CD4-positive, alpha-beta T cell treated with Interleukin-6 at 100 ng/mL for 8 hours (primary cell): ENCODE measurements at regions not wholly inside any gene's neighbourhood (a gene's known extent, or its start where the extent isn't known, plus 50 kb on each side); places are given as distances from the start of the nearest gene placed in this dataset.

Experiments
- DNase-seq: peaks from one replicate; pipeline ENCODE4 v3.0.0-alpha.2; 2020; ENCODE audit warnings: mixed read lengths, low spot score

DNA sequence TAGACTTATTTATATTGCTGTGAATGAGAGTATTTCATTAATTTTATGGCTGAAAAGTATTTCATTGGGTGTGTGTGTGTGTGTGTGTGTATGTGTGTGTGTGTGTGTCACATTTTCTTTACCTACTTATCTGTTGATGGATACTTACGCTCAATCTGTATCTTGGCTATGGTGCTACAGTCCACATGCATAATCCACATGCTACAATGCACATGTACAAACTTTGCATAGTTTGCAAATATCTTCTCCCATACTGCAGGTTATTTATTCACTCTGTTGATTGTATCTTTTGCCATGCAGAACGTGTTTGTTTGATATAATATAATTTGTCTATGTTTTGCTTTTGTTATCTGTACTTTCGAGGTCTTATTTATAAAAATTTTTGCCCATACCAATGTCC, 167.8 kb downstream of the RAB28 start:
- DNase-seq = no peak

DNA sequence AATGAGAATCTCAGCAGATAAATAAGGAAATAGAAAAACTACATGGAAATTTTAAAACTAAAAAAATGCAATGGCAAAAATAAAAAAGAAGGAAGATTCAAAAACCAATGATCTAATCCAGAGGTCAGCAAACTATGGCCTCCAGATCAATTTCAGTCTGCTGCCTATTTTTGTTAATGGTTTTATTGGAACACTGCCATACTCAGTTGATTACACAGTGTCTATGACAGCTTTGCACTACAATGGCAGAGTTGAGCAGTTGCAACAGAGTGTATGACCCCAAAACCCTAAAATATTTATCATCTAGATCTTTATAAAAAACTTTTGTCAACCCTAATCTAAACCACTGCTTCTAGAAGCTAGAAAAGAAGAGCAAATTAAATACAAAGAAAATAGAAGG, 170.3 kb downstream of the RAB28 start:
- DNase-seq = no peak

DNA sequence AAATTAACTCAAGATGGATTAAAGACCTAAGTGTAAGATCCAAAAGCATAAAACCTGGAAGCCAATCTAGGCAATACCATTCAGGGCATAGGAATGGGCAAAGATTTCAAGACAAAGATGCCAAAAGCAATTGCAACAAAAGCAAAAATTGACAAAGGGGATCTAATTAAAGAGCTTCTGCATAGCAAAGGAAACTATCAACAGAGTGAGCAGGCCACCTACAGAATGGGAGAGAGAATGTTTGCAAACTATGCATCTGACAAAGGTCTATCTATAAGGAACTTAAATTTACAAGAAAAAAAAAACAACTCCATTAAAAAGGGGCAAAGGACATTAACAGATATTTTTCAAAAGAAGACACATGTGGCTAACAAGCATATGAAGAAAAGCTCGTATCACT, 171.9 kb downstream of the RAB28 start:
- DNase-seq = no peak

DNA sequence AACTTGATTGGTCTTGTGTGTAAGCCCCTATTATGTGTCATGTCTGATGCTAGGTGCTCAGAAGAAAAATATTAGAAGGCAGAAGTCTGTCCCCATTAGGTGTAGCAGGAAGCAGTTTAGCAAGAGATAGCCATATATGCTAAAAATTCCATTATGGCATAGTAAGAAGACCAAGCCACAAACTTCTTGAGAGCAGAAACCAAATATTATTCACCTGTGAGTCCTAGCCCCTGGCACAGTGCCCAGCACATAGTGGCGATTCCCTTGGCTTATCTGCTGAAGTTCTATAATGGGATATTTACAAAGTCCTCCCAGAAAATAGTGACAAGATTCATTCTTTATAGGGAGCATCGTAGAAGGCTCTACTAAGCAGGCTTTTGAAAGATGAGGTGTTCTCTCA, 174.4 kb downstream of the RAB28 start:
- DNase-seq = no peak

DNA sequence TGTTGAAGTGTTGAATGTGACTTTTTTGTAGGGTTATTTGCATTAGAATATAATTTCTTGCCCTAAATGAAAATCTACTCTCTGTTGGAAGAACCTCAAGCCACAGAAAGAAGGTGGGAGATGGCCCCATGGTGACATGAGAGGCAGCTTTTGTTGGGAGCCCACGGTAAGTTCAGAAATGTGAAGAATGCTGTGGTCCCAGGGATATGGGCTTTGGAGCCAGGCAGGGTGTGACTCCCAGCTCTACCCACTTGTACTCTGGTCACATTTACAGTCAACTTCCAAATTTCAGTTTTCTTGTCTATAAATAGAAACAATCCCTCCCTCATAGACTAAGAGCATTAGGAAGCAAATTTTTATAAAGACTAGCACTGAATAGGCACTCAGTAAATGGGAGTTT, 177.8 kb downstream of the RAB28 start:
- DNase-seq = no peak

DNA sequence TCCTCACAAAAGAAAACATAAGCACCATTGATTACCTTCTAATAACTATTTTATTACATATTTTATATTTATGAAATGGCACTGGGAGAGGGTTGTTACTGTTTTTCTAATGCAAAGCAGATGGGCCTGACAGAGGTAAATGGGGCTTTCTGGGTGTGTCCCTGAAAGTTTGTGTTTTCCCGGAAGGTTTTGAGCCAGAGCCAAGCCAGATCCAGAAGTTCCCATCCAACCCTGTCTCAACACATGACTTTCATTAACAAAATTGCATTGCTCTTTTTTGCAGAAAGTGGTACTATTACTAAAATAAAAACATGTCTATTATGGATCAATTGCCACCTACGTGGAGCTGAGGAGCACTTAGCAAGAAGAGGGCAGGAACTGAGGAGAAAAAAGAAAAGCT, 181.3 kb downstream of the RAB28 start:
- DNase-seq = no peak

DNA sequence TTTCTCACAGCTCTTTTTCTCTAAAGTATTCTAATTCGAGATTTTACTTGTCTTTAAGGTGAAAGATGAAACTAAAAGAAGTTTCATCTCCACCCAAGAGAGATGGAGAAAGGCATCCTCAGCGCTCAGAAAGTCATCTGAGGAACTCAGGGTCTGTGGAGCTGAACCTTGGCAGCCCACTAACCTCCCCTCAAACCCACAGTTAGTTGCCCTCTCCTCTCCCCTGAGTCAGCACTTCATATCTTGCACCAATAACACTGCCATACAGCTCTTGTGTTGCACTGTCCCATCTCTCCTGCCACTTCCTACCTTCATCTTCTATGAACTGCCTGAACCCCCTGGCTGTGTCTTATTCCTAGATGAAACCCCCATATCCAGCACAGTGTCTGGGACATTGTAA, 184.8 kb downstream of the RAB28 start:
- no peak for DNase-seq

DNA sequence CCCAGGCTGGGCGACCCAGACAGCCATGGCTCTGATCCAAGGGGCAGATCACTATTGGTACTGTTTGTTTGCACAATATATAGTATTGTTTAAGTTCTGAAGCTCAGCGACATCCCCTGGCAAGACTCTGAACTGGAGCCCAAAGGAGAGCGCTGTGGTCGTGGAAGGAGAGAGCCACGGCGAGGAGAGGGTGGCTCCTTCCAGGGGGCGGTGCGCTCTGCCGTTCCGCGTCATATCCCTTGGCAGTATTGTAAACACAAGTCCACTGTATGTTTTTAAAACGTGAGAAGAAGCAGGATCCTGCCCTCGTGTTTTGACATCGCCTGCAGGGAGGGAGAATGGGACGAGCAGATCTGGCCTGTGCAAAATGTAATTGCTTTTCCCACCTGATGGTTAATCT, 185.5 kb downstream of the RAB28 start:
- DNase-seq = no peak

DNA sequence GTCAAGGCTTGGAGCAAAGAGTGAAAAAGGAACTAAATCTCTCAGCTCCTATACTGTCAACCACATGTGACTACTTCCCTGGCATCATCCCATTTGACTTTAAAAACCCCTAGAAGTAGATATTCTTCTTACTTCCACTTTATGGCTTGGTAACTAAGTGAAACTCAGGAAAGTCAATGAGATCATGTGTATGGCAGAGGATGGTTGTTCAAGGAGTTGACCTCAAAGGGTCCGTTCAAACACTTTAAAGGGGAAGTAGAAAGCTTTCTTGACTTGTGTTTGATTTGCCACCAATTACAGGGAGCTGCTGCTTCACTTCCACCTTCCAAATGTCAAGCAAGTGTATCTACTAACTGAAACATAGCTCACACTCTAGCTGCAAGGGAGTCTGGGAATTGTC, 187.2 kb downstream of the RAB28 start:
- DNase-seq = no peak

DNA sequence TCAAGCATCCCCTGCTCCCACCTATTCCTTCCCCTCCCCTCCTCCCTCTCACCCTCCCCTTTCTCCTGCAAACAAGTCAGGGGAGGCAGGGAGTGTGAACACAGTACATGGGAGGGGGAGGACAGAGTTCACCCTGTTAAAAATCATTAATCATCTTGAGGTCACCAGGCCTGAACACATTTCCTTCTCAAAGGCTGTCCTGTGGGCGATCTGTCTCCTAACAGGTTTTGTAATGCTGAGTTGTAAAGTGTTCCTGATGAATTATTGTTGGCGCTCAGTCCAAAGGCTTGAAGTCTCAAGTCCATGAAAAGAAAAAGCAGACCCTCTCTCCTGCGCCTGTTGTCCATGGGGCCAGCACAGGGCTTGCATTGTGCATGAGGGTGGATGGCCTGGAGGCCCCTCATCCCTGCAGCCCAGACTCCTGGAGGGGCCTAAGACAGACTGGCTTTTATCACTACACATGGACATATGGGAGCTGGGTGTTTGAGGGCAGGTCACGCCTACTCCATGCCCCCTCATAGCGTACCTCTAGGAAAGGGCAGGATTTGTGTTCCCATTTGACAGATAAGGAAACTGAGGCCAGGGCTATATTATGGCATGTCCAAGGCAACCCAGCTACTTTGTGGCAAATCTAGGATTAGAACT, 189.1 kb downstream of the RAB28 start:
- DNase-seq = no peak

DNA sequence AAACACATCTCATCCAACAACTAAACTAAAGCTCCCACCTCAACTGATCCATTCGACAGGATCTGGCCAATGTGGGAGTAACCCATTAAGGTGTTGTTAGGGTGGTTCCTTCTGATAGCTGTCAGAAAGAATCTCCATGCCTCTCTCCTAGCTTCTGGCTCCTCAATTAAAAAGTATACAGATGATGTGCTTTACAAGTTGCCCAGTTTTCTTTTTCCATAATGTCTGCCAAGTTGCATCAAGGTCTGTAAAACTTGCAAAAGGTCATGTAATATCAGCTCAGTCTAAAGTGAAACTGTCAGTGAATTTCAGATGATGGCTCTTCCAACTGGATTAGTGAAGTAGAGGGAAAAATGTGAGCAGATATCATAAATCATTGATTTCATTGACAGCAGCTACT, 191.8 kb downstream of the RAB28 start:
- DNase-seq = no peak

DNA sequence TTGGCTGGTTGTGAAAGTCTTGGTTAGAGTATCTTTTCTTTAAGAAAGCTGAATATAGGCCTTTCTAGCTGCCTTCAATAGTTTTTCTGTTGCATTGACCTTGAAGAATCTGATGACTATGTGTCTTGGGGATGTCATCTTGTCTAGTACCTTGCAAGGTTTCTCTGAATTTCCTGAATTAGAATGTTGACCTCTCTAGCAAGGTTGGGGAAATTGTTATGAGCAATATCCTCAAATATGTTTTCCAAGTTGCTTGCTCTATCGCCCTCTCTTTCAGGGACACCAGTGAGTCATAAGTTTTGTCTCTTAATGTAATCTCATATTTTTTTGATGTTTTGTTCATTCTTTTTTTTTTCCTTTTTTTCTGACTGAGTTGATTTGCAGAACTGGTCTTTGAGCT, 194.7 kb downstream of the RAB28 start:
- no peak for DNase-seq

DNA sequence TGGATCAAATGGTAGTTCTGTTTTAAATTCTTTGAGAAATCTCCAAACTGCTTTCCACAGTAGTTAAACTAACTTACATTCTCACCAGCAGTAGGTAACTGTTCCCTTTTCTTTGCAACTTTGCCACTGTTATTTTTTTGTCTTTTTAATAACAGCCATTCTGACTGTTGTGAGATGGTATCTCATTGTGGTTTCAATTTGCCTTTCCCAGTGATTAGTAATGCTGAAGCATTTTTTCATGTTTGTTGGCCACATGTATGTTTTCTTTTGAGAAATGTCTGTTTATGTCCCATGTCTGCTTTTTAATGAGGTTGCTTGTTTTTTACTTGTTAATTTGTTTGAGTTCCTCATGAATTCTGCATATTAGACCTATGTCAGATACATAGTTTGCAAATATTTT, 198.8 kb downstream of the RAB28 start:
- DNase-seq = no peak

DNA sequence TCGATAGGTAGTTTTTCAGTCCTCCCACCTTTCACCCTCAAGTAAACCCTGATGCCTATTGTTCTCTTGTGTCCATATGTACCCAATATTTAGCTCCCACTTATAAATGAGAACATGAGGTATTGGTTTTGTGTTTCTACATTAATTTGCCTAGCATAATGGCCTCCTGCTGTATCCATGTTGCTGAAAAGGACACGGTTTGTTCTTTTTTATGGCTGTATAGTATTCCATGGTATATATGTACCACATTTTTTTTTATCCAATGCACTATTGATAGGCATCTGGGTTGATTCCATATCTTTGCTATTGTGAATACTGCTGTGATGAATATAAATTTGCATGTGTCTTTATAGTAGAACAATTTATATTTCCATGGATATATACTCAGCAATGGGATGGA, 199.2 kb downstream of the RAB28 start:
- DNase-seq = no peak

DNA sequence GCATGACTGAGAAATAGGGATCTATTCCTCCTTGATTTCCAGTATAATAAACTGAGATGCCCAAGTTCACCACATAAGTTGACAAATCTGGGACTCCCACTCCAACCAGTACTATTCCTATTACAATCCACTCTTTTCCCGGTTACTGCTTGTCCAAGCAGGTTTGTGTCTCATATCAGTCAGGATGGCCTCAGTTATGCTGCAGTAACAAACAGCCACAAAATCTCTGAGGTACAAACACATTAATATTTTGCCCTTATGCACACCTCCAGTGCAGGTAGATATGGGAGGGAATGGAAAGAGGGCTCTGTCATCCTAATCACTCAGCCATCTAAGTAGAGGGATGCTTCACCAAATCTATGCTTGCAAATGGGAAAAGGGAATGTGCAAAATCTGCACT, 207.8 kb downstream of the RAB28 start:
- no peak for DNase-seq

DNA sequence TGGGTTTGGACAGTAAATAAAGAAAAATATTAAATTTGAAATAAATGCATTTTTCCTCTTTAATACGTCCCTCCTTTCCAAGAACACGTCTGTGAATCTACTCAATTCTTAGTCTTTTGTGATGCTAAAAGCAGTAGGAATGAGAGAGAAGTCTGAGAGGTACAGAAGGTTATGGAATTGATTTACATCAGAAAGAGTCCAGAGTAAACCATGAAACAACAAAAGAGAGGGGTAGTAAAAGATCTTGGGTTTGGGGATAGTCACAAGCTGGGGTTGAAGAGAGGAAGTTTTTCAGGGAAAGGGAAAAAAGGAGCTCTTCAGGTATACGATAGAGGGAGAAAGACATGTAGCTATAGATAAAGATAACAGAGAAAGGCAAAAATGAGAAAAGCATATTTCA, 215.4 kb downstream of the RAB28 start:
- no peak for DNase-seq

DNA sequence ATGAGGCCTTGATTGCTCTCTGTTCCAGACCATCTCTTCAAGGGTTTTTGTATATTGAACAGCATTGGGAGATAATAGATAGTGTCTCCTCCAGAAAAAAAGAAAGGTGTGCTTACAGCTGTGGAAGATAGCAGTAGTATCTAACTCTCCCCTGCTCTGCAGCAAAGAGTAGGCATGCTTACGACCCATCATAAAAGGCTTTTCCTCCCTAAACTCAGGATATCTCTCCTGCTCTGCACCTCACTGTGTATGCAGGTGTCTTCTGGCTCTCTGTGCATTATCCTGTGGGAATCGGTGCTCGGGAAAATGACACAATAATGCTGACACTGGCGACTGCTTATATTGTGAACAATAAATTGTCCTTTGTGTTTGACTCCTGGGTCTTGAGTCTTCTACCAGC, 216.0 kb downstream of the RAB28 start:
- DNase-seq = no peak

DNA sequence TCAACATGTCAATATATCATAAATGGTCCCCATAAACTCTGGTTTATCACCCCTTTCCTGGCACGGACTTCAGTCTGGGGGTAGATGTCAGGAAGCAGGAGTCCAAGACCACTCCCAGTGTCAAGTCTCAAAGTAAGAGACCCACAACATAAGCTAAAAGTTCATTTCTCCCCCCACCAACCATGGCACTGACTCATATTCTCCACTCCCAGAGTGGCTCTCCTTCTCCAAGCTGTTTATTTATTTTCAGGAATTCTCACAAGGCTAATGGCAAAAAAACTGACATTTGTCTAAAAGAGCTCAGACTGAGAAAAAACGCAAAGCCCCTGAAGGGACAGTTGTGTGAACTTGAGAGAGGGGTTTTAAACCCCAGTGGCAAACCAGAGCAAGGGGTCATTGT, 217.0 kb downstream of the RAB28 start:
- no peak for DNase-seq

DNA sequence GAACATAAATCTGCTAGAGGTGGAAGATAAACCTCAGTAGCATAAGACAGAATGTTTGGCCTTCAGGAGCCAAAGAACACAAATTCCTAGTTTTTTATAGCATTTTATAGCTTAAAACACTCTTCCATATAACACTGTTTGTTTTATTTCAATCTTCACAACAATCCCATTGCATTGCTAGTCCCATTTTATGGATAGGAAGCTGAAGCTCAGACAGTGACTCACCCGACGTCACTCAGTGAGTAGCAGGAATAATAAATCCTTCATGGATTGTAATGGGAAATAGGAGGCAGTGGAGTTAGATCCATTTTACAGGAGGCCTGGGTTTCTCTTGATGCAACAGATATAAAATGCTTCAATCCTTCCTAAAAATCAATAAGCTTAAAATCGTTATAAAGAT, 217.5 kb downstream of the RAB28 start:
- no peak for DNase-seq

DNA sequence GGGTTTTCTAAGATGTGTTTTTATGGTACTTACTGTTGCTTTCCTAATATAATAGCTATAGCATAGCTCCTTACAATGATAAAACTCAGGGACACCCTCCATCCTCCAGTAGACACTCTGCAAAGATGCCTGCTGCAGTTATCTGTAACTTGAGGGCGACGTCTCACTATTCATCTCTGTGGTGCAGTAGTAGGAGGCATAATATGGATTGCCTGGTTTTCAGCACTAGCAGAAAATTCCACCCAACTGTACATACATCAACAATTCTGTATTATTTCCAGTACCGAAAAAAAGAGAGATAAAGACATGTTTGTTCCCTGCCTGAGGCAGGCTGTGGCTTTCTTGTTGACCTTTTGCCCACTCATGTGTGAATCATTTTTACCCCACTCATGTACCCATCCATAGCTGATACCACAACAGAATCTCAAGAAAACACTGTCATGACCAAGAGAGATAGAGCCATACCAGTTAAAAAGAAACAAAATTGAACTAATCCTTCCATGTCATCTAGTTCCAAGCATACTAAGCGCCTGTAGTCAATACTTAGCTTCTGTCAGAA, 220.1 kb downstream of the RAB28 start:
- no peak for DNase-seq

DNA sequence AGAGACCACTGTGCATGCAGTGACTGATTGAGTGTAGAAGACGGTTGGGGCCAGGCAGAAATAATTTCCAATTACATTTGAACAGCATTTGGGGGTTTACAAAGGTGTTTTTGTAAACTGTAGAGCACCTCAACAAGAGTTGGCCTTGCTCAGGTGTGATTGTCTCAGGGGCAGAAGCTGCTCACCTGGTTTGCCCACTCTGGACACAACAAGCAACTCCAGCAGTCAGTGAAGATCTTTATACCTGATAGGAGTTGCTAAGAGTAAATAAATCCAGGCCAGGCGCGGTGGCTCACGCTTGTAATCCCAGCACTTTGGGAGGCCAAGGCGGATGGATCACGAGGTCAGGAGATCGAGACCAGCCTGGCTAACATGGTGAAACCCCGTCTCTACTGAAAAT, 221.3 kb downstream of the RAB28 start:
- DNase-seq = no peak

DNA sequence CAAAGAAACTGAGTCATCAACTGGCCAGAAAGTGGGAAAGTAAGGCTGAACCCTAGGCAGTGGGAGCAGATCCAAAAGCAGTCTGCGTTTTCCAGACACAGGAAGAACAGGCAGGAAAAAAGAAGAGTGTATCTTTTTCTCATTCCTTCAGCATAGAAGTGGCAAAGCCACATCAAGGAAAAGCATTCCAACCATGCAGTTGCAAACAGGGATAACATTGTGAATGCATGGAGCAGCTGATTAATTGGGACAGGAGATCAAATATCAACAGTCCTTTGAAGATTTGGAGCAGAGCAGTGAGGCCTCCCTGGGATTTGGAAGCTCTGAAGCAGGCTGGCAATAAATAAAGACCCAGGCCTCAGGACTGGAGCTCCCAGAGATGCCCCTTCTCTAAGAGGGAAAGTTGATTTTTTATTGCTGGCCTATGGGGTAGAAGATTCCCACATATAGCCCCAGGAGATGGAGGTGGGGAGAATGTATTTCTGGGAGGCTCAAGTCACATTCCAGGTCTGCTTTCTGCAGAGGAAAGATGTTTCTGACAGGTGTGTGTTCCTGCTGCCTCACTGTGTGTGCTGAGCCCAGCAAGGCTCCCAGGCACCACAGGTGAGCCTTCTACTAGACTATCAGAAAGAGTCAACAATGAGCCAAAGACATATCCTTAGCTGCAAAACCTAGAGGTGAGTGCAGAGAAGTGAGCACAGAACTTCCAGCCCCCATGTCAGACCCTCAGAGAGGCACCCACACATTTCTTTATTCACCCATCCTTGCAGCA, 222.5 kb downstream of the RAB28 start:
- no peak for DNase-seq

DNA sequence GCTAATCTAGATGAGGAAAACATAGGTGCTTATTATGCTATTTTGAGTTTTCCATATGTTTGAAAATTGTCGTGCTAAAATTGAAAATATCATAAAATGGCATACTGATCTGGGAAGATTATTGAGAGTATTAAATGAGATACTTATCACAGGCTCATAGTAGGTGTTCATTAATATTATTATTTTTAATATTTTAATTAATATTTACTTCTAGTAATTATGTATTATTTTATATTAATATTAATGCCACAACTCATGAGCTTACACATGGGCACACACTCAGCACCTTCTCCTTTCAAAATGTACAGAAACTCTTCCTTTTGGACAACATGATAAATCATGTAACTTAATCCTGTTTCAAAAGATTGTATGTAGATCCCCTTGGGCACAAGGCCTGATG, 223.6 kb downstream of the RAB28 start:
- no peak for DNase-seq

DNA sequence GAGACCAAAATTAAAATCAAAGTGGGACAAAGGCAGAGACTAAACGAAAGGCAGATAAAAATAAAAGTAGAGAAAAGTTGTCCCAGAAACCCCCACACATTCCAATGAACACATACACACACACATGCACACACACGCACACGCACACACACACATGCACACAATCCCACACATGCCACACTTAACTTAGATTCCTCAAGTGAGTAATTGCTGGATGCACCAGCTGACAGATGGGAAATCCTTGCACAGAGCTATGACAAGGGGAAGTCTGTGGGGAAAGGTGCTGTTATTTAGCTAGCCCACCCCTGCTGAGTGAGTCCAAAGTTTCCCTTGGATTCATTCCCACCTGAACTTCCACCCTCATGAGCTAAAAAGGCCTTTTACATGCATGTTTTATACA, 233.9 kb downstream of the RAB28 start:
- DNase-seq = no peak
